ENCODE measurements at regions not wholly inside any gene's neighbourhood (a gene's known extent, or its start where the extent isn't known, plus 50 kb on each side); places are given as distances from the start of the nearest gene placed in this dataset.

DNA sequence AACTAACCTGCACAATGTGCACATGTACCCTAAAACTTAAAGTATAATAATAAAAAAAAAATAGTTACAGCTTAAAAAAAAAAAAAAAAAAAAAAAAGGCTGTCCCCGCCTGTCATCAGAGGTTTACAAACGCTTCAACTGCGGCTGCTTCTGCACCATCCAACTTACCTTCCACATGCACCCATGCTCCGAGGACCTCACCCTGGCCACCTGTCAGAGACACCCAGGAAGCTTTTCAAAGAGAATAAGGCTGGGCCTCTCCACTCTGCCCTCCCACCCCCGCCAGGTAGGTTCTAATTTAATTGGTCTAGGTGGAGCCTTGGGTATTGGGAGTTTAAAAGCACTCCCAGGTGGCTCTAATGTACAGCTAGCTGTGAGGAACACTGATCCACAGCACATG, 64.9 kb downstream of the COPRS start:
- TF ChIP-seq, protein P1, sequence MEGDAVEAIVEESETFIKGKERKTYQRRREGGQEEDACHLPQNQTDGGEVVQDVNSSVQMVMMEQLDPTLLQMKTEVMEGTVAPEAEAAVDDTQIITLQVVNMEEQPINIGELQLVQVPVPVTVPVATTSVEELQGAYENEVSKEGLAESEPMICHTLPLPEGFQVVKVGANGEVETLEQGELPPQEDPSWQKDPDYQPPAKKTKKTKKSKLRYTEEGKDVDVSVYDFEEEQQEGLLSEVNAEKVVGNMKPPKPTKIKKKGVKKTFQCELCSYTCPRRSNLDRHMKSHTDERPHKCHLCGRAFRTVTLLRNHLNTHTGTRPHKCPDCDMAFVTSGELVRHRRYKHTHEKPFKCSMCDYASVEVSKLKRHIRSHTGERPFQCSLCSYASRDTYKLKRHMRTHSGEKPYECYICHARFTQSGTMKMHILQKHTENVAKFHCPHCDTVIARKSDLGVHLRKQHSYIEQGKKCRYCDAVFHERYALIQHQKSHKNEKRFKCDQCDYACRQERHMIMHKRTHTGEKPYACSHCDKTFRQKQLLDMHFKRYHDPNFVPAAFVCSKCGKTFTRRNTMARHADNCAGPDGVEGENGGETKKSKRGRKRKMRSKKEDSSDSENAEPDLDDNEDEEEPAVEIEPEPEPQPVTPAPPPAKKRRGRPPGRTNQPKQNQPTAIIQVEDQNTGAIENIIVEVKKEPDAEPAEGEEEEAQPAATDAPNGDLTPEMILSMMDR (IDR thresholded peaks at IDR 0.05): no peak
- TF ChIP-seq EZH2phosphoT487 (IDR thresholded peaks at IDR 0.05): no peak
- no peak for TF ChIP-seq EZH2 (IDR thresholded peaks at IDR 0.05)
